ENCODE measurements at regions not wholly inside any gene's neighbourhood (a gene's known extent, or its start where the extent isn't known, plus 50 kb on each side); places are given as distances from the start of the nearest gene placed in this dataset.

- ATAC-seq (ENCODE audit: low read depth): no peak
- POLR2A ChIA-PET (ENCODE audit: unreplicated experiment): no interaction called here
- dilution Hi-C loops (cut with HindIII; ENCODE audit: low sequenced_read_pairs, unreplicated experiment): no loop called here
These were observed 559.7 kb downstream of the BRD1 start for GRCh38 chr22:49267996-49268395.

More at GRCh38 chr22:49267996-49268395, 559.7 kb downstream of the BRD1 start:
- Histone ChIP-seq H3K56ac (ENCODE audit: extremely low read depth, insufficient read depth, low read length) (no peak overlapping the region), H4K20me1 (ENCODE audit: insufficient read depth, low read length) (no peaks in the 10 kb centered on the region), H3K9me1 (ENCODE audit: insufficient read depth, low read length) (no peaks in the 10 kb centered on the region), H4K91ac (ENCODE audit: insufficient read depth, low read depth, low read length) (no peak overlapping the region), H2AFZ (replicated peaks; ENCODE audit: low read length, poor library complexity) (no peak overlapping the region), H2BK20ac (ENCODE audit: low read depth, low read length) (no peak overlapping the region), H3K9me3 (ENCODE audit: control insufficient read depth, insufficient read depth, low read length) (peaks cover 37% of the 10 kb centered on the region), H4K8ac (ENCODE audit: low read depth in 2 of 2, low read length in 2 of 2) (no peak overlapping the region), H3K9ac (ENCODE audit: low read depth, low read length) (no peak overlapping the region), H3K27ac (ENCODE audit: insufficient read depth, low read length) (no peak overlapping the region), H2BK15ac (ENCODE audit: low read depth, low read length) (no peak overlapping the region), H2BK120ac (ENCODE audit: low read depth, low read length) (no peak overlapping the region), H3K79me1 (ENCODE audit: low read depth in 1 of 2, low read length in 2 of 2) (no peaks in the 10 kb centered on the region), H3K4me3 (ENCODE audit: insufficient read depth, low read depth, low read length) (no peak overlapping the region), H3K4me2 (ENCODE audit: low read depth, low read length) (no peak overlapping the region), H3K18ac (ENCODE audit: low read depth, low read length) (no peak overlapping the region), H3K36me3 (ENCODE audit: control insufficient read depth, insufficient read depth, low read length) (no peaks in the 10 kb centered on the region), H2BK5ac (ENCODE audit: low read depth, low read length, poor library complexity, severe bottlenecking) (no peak overlapping the region), H2AK5ac (ENCODE audit: low read depth, low read length) (no peak overlapping the region), H3K4me1 (ENCODE audit: control insufficient read depth, insufficient read depth, low read length) (no peaks in the 10 kb centered on the region), H2AK9ac (replicated peaks; ENCODE audit: low read depth, low read length, poor library complexity) (no peak overlapping the region), H3K23ac (ENCODE audit: low read depth, low read length) (no peak overlapping the region), H3K27me3 (ENCODE audit: control insufficient read depth, insufficient read depth, low read length) (no peaks in the 10 kb centered on the region), H4K5ac (ENCODE audit: low read depth, low read length) (no peak overlapping the region), H3K14ac (replicated peaks; ENCODE audit: low read depth, low read length) (no peak overlapping the region), H3K4ac (ENCODE audit: low read depth, low read length) (no peak overlapping the region)
- 20% methylated on average over 4 of the region's 7 CpGs; no CpG with 5 or more reads in 1 of the 2 experiments for WGBS, 2 experiments (ENCODE audit: extremely low coverage in 2 of 2, insufficient read length in 1 of 2)
- TF ChIP-seq CHD1 (IDR thresholded peaks at IDR 0.05; ENCODE audit: low read depth, low read length) (no peak), NFE2L2 (IDR thresholded peaks at IDR 0.05; ENCODE audit: low read depth, low read length) (no peak), MAFK (IDR thresholded peaks at IDR 0.05; ENCODE audit: low read depth, low read length) (no peak), BHLHE40 (IDR thresholded peaks at IDR 0.05; ENCODE audit: low read depth, low read length) (no peak), ELK1 (IDR thresholded peaks at IDR 0.05; ENCODE audit: borderline replicate concordance, low read depth, low read length) (no peak), RCOR1 (IDR thresholded peaks at IDR 0.05; ENCODE audit: insufficient replicate concordance, low read length) (no peak), MXI1 (IDR thresholded peaks at IDR 0.05; ENCODE audit: borderline replicate concordance, low read depth, low read length) (no peak), SMC3 (IDR thresholded peaks at IDR 0.05; ENCODE audit: low read depth, low read length) (no peak), CTCF (conservative IDR thresholded peaks at IDR 0.05; ENCODE audit: low read depth, low read length) (no peak), POLR2A (IDR thresholded peaks at IDR 0.05; ENCODE audit: low read depth, low read length) (no peak), USF2 (IDR thresholded peaks at IDR 0.05; ENCODE audit: low read depth, low read length) (no peak), RAD21 (IDR thresholded peaks at IDR 0.05; ENCODE audit: low read length) (no peak), FOS (IDR thresholded peaks at IDR 0.05; ENCODE audit: low read depth, low read length) (no peak), MAZ (IDR thresholded peaks at IDR 0.05; ENCODE audit: borderline replicate concordance, low read depth, low read length) (no peak), CEBPB (IDR thresholded peaks at IDR 0.05; ENCODE audit: low read depth, low read length) (no peak), RFX5 (IDR thresholded peaks at IDR 0.05; ENCODE audit: low read depth, low read length) (no peak)
- CTCF ChIA-PET: no interaction called here
- DNase-seq: no peak
- in situ Hi-C loops (cut with MboI; ENCODE audit: low sequenced_read_pairs) (no loop called here), intact Hi-C loops (cut with micrococcal nuclease) (no loop called here)
- no TSS peak for BruUV-seq (replicated peaks)

All from IMR-90 (cell line).